HG03095 (cell line): ENCODE measurements at regions not wholly inside any gene's neighbourhood (a gene's known extent, or its start where the extent isn't known, plus 50 kb on each side); places are given as distances from the start of the nearest gene placed in this dataset.
"Not testable (repeated sequence)": the region's sequence is repeated elsewhere in the genome, so short reads cannot be mapped to it uniquely, and the experiment has no call there.

Experiments used
- ATAC-seq: cut with Tn5 transposase; IDR thresholded peaks from one replicate; pipeline ENCODE4 v1.9.1; 2021; ENCODE audit warnings: moderate library complexity; ENCODE audit not compliant: unreplicated experiment

- not testable (repeated sequence) for ATAC-seq
These were observed 112.2 kb upstream of the FOXD4L5 start for GRCh38 chr9:65397226-65397625.

DNA sequence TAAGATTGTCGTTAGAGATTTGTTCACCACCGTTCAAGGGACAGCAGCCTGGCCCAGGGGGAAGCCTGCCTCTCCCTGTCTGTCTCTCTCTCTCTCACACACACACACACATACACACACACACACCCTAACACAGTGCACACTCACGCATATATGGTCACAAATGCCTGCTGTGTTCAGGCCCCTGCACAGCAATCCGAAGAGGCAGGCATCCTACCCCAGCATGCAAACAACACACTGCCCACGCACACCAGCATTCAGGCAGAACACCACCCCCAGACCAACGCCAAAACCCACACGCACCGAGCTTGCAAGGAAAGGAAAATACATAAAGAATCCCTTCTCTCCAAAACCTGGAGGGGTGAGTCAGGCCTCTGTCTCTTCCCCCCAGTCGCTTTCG lies 111.6 kb upstream of the FOXD4L5 start:
- not testable (repeated sequence) for ATAC-seq

DNA sequence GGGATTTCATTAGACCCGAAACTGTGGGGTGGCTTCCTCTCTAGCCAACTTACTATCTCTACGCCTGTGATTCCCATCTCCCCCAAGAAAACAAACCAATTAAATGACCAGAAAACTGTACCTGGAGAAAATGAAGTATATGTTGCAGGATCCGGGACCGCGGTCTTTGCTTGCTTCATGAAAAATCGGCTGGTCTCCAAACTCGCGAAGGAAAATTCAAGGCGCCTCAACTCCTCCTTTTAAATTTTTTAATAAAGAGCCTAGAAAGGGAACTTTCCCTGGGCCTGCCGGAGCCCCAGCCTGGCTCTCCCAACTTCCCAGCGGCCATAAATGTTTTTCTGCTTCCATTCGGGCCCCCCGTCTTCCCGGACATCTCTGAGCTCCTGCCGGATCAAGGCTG lies 110.8 kb upstream of the FOXD4L5 start:
- not testable (repeated sequence) for ATAC-seq

DNA sequence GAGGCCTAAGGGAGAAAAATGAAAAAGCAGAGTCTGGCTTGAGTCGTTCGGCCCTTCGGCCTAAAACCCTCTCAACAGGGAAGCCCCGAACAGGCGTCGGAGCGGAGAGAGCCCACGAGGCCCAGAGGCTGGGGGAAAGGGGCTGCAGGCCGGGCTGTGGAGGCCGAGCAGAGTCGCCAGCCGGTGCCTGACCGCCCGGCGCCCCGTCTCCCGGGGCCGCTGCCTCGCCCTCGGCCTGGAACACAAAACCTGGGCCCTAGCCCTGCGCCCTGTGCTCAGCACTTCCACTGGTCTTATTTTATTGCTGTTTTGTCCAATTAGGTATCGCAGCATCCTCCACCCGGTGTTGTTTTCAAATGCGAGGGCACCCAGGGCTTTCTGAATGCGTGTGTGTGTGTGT lies 110.1 kb upstream of the FOXD4L5 start:
- not testable (repeated sequence) for ATAC-seq

GRCh38 chr9:65393111-65393810 lies 108.3 kb upstream of the FOXD4L5 start:
- not testable (repeated sequence) for ATAC-seq

DNA sequence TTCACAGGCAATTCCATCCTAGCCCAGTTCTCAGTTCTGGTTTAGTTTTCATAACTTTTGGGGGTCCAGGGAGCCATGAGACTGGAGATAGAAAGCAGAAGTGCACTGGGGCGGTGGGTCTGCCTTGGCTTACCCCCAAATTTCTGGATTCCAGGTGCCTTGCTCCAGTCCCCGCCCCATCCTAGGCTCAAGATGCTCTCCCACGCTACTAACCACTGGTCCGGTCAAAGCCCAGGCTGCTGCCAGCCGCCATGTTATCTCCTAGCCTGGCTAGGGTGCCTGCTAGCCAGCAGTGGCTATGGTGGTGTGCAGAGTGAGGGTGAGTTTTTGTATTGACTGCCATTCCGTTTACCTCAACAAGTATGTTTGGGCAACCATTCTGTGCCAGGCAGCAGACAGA lies 107.6 kb upstream of the FOXD4L5 start:
- not testable (repeated sequence) for ATAC-seq

GRCh38 chr9:65389710-65390109 lies 104.7 kb upstream of the FOXD4L5 start:
- not testable (repeated sequence) for ATAC-seq

- not testable (repeated sequence) for ATAC-seq
These were observed 104.2 kb upstream of the FOXD4L5 start for GRCh38 chr9:65389216-65389615.

- peak; percentile 95 for ATAC-seq
These were observed 101.7 kb upstream of the FOXD4L5 start for GRCh38 chr9:65386699-65387098.

GRCh38 chr9:65386191-65386590 lies 101.2 kb upstream of the FOXD4L5 start:
- ATAC-seq, result not testable (repeated sequence)

GRCh38 chr9:65385655-65386024 lies 100.6 kb upstream of the FOXD4L5 start:
- not testable (repeated sequence) for ATAC-seq

DNA sequence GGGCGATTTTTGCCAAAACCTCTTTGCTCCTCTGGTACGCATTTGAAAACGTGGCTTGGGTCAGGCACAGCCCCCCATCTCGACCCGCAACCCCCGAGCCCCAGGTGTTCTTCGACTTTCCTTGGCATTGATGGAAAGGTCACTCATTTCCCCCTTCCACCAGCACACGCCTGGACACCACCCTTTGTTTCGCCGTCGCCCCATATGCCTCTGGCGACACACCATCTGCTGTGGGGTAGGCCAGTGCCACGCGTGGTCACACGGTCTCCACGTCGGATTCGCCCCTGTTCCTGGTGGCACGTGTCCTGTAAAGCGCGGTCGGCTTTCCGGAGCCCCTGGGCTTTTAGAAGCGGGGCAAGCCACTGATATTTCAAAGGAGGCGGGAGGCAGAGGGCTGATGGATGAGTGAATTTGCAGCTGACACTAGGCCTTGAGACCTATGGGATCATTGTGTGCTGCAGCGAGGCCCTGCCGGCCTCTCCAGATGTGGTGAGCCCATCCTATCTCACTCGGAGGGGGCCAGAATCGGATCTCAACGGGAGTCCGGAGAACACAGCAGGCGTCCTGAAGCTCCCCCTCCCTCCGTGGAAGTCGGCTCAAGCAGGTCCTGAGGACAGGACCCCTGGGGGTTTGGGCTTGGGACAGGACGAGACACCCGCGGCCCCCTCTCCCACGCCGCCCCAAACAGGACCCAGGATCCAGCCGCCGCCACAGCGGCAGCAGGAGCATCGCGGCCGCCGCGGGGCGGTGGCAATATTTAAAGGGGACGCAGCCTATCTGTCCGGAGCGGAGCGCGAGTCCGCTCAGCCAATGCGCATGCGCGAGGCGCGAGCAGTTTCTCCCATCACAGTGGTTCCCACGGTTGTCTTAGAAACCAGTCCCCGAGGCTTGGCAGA lies 100.0 kb upstream of the FOXD4L5 start:
- ATAC-seq, result not testable (repeated sequence)

GRCh38 chr9:65384066-65384465 lies 99.1 kb upstream of the FOXD4L5 start:
- ATAC-seq, result not testable (repeated sequence)

DNA sequence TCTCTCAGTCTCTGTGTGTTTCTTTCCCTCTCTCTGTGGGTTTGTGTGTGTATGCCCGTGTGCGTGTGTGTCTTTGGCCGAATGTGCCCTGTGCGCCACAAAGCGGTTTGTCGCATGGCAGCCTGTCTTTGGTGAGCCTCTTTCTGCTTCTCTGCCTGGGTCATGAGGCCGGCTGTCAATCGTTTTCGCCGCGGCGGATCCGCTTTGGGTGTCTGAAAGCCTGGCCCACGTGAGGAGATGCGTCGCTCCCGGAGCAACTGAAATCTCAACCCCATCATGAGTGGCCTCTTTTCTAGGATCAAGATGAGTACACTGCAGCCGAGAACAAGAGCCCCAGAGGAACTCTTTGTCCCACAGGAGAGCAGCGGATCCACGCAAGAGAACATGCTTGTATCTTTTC lies 98.6 kb upstream of the FOXD4L5 start:
- not testable (repeated sequence) for ATAC-seq

DNA sequence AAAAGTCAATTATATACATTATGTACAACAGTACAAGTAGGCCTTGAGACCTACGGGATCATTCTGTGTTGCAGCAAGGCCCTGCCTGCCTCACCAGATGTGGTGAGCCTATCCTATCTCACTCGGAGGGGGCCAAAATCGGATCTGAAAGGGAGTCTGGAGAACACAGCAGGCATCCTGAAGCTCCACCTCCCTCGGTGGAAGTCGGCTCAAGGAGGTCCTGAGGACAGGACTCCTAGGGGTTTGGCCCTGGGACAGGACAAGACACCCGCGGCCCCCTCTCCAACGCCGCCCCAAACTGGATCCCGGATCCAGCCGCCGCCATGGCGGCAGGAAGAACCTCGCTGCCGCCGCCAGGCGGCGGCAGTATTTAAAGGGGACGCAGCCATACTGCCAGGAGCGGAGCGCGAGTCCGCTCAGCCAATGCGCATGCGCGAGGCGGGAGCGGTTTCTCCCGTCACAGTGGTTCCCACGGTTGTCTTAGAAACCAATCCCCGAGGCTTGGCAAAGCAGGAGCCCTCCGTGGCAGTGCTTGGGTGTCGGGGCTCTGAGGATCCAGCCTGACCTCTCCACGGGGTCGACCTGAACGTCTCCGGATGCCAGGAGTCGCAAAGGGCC lies 97.8 kb upstream of the FOXD4L5 start:
- not testable (repeated sequence) for ATAC-seq
